ENCODE measurements at regions not wholly inside any gene's neighbourhood (a gene's known extent, or its start where the extent isn't known, plus 50 kb on each side); places are given as distances from the start of the nearest gene placed in this dataset.

DNA sequence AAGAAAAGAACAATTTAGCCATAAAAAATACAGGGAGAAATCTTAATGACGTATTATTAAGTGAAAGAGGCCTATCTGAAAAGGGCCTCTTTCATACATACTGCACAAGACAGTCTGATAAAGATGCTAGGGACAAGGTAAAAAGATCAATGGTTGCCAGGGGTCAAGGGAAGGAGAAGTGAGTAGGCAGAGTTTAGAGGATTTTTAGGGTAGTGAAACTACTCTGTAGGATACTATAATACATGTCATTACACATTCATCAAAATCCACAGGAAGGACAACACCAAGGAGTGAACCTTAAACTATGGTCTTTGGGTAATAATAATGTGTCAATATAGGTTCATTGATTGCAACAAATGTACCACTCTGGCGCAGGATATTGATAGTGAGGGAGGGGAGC, 289.3 kb downstream of the FSIP2 start:
- Histone ChIP-seq H3K9me3 (no peaks in the 10 kb centered on the region), H3K36me3 (ENCODE audit: low read depth, missing control alignments) (no peaks in the 10 kb centered on the region), H3K27me3 (no peaks in the 10 kb centered on the region), H3K4me1 (no peaks in the 10 kb centered on the region), H3K27ac (no peak overlapping the region), H3K4me3 (no peak overlapping the region)
- WGBS, 2 donors: 69 to 79% methylated on average over 2 of the region's 2 CpGs
- TF ChIP-seq CTCF (IDR thresholded peaks at IDR 0.05) (no peak), POLR2A (IDR thresholded peaks at IDR 0.05) (no peak)
- intact Hi-C loops (cut with DNase I; ENCODE audit: low total_unique reads): no loop called here
- DNase-seq: no peak

GRCh38 chr2:186031229-186031628, 292.6 kb downstream of the FSIP2 start:
- H3K4me3 ChIP-seq: no peak overlapping the region
- WGBS, 2 donors: 86 to 100% methylated on average over 1 of the region's 1 CpG
- H3K27ac ChIP-seq: no peak overlapping the region
- no peaks in the 10 kb centered on the region for H3K27me3 ChIP-seq
- H3K36me3 ChIP-seq (ENCODE audit: low read depth, missing control alignments): no peaks in the 10 kb centered on the region
- intact Hi-C loops (cut with DNase I; ENCODE audit: low total_unique reads): no loop called here
- H3K4me1 ChIP-seq: no peaks in the 10 kb centered on the region
- DNase-seq: no peak
- H3K9me3 ChIP-seq: no peaks in the 10 kb centered on the region
- TF ChIP-seq POLR2A (IDR thresholded peaks at IDR 0.05): no peak
- no peak for TF ChIP-seq CTCF (IDR thresholded peaks at IDR 0.05)

GRCh38 chr2:186032102-186032738, 293.6 kb downstream of the FSIP2 start:
- 84 to 91% methylated on average over 2 of the region's 2 CpGs for WGBS, 2 donors
- Histone ChIP-seq H3K4me3 (no peak overlapping the region), H3K4me1 (no peaks in the 10 kb centered on the region), H3K27me3 (no peaks in the 10 kb centered on the region), H3K27ac (no peak overlapping the region), H3K9me3 (no peaks in the 10 kb centered on the region), H3K36me3 (ENCODE audit: low read depth, missing control alignments) (no peaks in the 10 kb centered on the region)
- intact Hi-C loops (cut with DNase I; ENCODE audit: low total_unique reads): no loop called here
- TF ChIP-seq POLR2A (IDR thresholded peaks at IDR 0.05) (no peak), CTCF (IDR thresholded peaks at IDR 0.05) (no peak)
- no peak for DNase-seq

GRCh38 chr2:186032930-186033329, 294.3 kb downstream of the FSIP2 start:
- DNase-seq: no peak
- H3K27ac ChIP-seq: no peak overlapping the region
- TF ChIP-seq CTCF (IDR thresholded peaks at IDR 0.05) (no peak), POLR2A (IDR thresholded peaks at IDR 0.05) (no peak)
- H3K36me3 ChIP-seq (ENCODE audit: low read depth, missing control alignments): no peaks in the 10 kb centered on the region
- WGBS, 2 donors: 89% methylated on average over 2 of the region's 2 CpGs
- intact Hi-C loops (cut with DNase I; ENCODE audit: low total_unique reads): no loop called here
- no peak overlapping the region for H3K4me3 ChIP-seq
- H3K9me3 ChIP-seq: no peaks in the 10 kb centered on the region
- H3K27me3 ChIP-seq: no peaks in the 10 kb centered on the region
- no peaks in the 10 kb centered on the region for H3K4me1 ChIP-seq

- Histone ChIP-seq H3K27me3 (no peaks in the 10 kb centered on the region), H3K4me3 (no peak overlapping the region), H3K36me3 (ENCODE audit: low read depth, missing control alignments) (no peaks in the 10 kb centered on the region), H3K27ac (no peak overlapping the region), H3K9me3 (no peaks in the 10 kb centered on the region), H3K4me1 (no peaks in the 10 kb centered on the region)
- TF ChIP-seq CTCF (IDR thresholded peaks at IDR 0.05): no peak
- TF ChIP-seq POLR2A (IDR thresholded peaks at IDR 0.05): no peak
- intact Hi-C loops (cut with DNase I; ENCODE audit: low total_unique reads): no loop called here
- WGBS, 2 donors: 89 to 90% methylated on average over 4 of the region's 4 CpGs
- DNase-seq: no peak
Observed at GRCh38 chr2:186033541-186033940, 294.9 kb downstream of the FSIP2 start.
